OCI-LY3 (cell line): ENCODE measurements at regions not wholly inside any gene's neighbourhood (a gene's known extent, or its start where the extent isn't known, plus 50 kb on each side); places are given as distances from the start of the nearest gene placed in this dataset.

Source experiments
- H2AFZ ChIP-seq: fragments of 200-600, 300-600 bp; shearing (Covaris generic); 2 replicates; pipeline ENCODE4 v1.6.0; 2014; ENCODE audit warnings: antibody characterized with exemption, low read depth, low read length
- H3K27ac ChIP-seq: fragments of 200-600, 300-600 bp; sonication (generic); 2 replicates; pipeline ENCODE4 v1.5.1; 2014; ENCODE audit warnings: mild to moderate bottlenecking, low read length, moderate library complexity, mixed read lengths
- H3K27me3 ChIP-seq: fragments of 200-600, 300-600 bp; sonication (generic); 2 replicates; pipeline ENCODE4 v1.6.1; 2014; ENCODE audit warnings: low read depth, low read length, mixed read lengths
- H3K36me3 ChIP-seq: fragments of 200-600, 300-600 bp; sonication (generic); replicated peaks from 2 replicates; pipeline ENCODE3; 2014; ENCODE audit warnings: low read depth, low read length, mixed read lengths
- H3K4me1 ChIP-seq: fragments of 300-600, 200-600 bp; sonication (generic); 2 replicates; pipeline ENCODE4 v1.6.1; 2014; ENCODE audit warnings: low read length, mixed read lengths
- H3K4me2 ChIP-seq: fragments of 200-600, 300-600 bp; sonication (generic); 2 replicates; pipeline ENCODE4 v1.6.1; 2014; ENCODE audit warnings: low read length, mixed read lengths
- H3K4me3 ChIP-seq: fragments of 300-600, 200-600 bp; sonication (generic); 2 replicates; pipeline ENCODE4 v1.5.1; 2014; ENCODE audit warnings: antibody characterized with exemption, mild to moderate bottlenecking, low read length, moderate library complexity
- H3K79me2 ChIP-seq: fragments of 300-600, 200-600 bp; shearing (Covaris generic); 2 replicates; pipeline ENCODE4 v1.6.1; 2014; ENCODE audit warnings: mild to moderate bottlenecking, low read length, mixed read lengths
- H3K9ac ChIP-seq: fragments of 300-600, 200-600 bp; shearing (Covaris generic); 2 replicates; pipeline ENCODE4 v1.6.0; 2014; ENCODE audit warnings: mild to moderate bottlenecking, low read length, moderate library complexity
- H3K9me3 ChIP-seq: fragments of 200-600, 300-600 bp; shearing (Covaris generic); 2 replicates; pipeline ENCODE4 v1.6.1; 2014; ENCODE audit warnings: low read length, mixed read lengths; ENCODE audit not compliant: insufficient read depth
- H4K20me1 ChIP-seq: fragments of 200-600, 300-600 bp; sonication (generic); 2 replicates; pipeline ENCODE4 v1.6.1; 2016; ENCODE audit warnings: low read length, mixed read lengths; ENCODE audit not compliant: insufficient read depth
- CTCF ChIP-seq: fragments of 200-600, 300-600 bp; sonication (generic); IDR thresholded peaks from 2 replicates; pipeline ENCODE4 v1.5.1; 2014; ENCODE audit warnings: antibody characterized with exemption, low read length, low read depth
- EZH2phosphoT487 ChIP-seq: fragments of 200-600 bp; shearing (Covaris generic); IDR thresholded peaks from 2 replicates; pipeline ENCODE4 v1.6.1; 2018; ENCODE audit warnings: antibody characterized with exemption, mixed run types, low read depth

- no peaks in the 10 kb centered on the region for H3K79me2 ChIP-seq
- H3K9ac ChIP-seq, result no peak overlapping the region
- no peak overlapping the region for H3K4me3 ChIP-seq
- no peaks in the 10 kb centered on the region for H3K27me3 ChIP-seq
- no peaks in the 10 kb centered on the region for H4K20me1 ChIP-seq
- no peak overlapping the region for H2AFZ ChIP-seq
- no peaks in the 10 kb centered on the region for H3K36me3 ChIP-seq
- no peak overlapping the region for H3K4me2 ChIP-seq
- TF ChIP-seq CTCF (no peak), EZH2phosphoT487 (no peak)
- no peaks in the 10 kb centered on the region for H3K9me3 ChIP-seq
- H3K27ac ChIP-seq, result no peak overlapping the region
- no peaks in the 10 kb centered on the region for H3K4me1 ChIP-seq
These were observed 402.0 kb upstream of the RNF32 start for GRCh38 chr7:156238366-156239133.

- no peaks in the 10 kb centered on the region for H4K20me1 ChIP-seq
- no peak overlapping the region for H3K27ac ChIP-seq
- no peak overlapping the region for H3K4me2 ChIP-seq
- H3K4me3 ChIP-seq, result no peak overlapping the region
- H3K27me3 ChIP-seq, result no peaks in the 10 kb centered on the region
- H3K4me1 ChIP-seq, result no peaks in the 10 kb centered on the region
- no peak for TF ChIP-seq EZH2phosphoT487
- TF ChIP-seq CTCF, result no peak
- H3K9me3 ChIP-seq, result no peaks in the 10 kb centered on the region
- no peak overlapping the region for H2AFZ ChIP-seq
- no peaks in the 10 kb centered on the region for H3K79me2 ChIP-seq
- H3K36me3 ChIP-seq, result no peaks in the 10 kb centered on the region
- no peak overlapping the region for H3K9ac ChIP-seq
These were observed 403.0 kb upstream of the RNF32 start for GRCh38 chr7:156237614-156238013.

GRCh38 chr7:156236936-156237599 is 403.5 kb upstream of the RNF32 start:
- Histone ChIP-seq H3K36me3 (no peaks in the 10 kb centered on the region), H3K27me3 (no peaks in the 10 kb centered on the region), H3K4me1 (no peaks in the 10 kb centered on the region), H3K9ac (no peak overlapping the region), H2AFZ (no peak overlapping the region), H3K27ac (no peak overlapping the region), H4K20me1 (no peaks in the 10 kb centered on the region), H3K79me2 (no peaks in the 10 kb centered on the region), H3K4me3 (no peak overlapping the region), H3K9me3 (no peaks in the 10 kb centered on the region), H3K4me2 (no peak overlapping the region)
- TF ChIP-seq EZH2phosphoT487 (no peak), CTCF (no peak)

- Histone ChIP-seq H2AFZ (no peak overlapping the region), H3K9ac (no peak overlapping the region), H3K4me1 (no peaks in the 10 kb centered on the region), H3K4me2 (no peak overlapping the region), H3K79me2 (no peaks in the 10 kb centered on the region), H3K27me3 (no peaks in the 10 kb centered on the region), H3K27ac (no peak overlapping the region), H4K20me1 (no peaks in the 10 kb centered on the region), H3K36me3 (no peaks in the 10 kb centered on the region), H3K9me3 (no peaks in the 10 kb centered on the region), H3K4me3 (no peak overlapping the region)
- TF ChIP-seq CTCF (no peak), EZH2phosphoT487 (no peak)
These were observed 404.2 kb upstream of the RNF32 start for GRCh38 chr7:156236181-156236889.
